Ureter (tissue), 1 donor: ENCODE measurements at regions not wholly inside any gene's neighbourhood (a gene's known extent, or its start where the extent isn't known, plus 50 kb on each side); places are given as distances from the start of the nearest gene placed in this dataset.
"Not testable (repeated sequence)": the region's sequence is repeated elsewhere in the genome, so short reads cannot be mapped to it uniquely, and the experiment has no call there.

Experiments used
- DNase-seq: peaks from one replicate; pipeline ENCODE4 v3.0.0-alpha.2; 2020; ENCODE audit warnings: low spot score
- donor health status: DM: yes; HTN: yes; CAD: no.

- no peak for DNase-seq
Observed at GRCh38 chrX:87236830-87237440, 280.7 kb upstream of the KLHL4 start.

- no peak for DNase-seq
Observed at GRCh38 chrX:87265518-87265917, 252.1 kb upstream of the KLHL4 start.

- DNase-seq, result no peak
Observed at GRCh38 chrX:87272491-87272890, 245.1 kb upstream of the KLHL4 start.

- DNase-seq, result no peak
Observed at GRCh38 chrX:87299563-87300160, 217.9 kb upstream of the KLHL4 start.

DNA sequence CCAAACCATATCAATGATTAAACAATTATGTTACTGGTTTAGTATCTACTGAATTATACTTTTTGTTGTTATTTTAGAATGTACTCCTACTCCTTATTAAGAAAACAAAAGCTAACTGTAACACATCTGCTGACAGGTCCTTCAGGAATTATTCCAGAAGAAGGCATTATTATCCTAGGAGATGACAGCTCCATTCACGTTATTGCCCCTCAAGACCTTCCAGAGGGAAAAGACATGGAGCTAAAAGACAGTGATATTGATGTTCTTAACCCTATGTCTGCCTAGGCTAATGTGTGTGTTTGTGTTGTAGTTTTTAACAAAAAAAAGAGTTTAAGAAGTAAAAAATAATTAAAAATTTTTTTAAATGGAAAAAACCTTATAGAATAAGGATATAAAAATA lies 206.8 kb upstream of the KLHL4 start:
- no peak for DNase-seq

GRCh38 chrX:87327267-87327666 lies 190.3 kb upstream of the KLHL4 start:
- no peak for DNase-seq

GRCh38 chrX:87337267-87337666 lies 180.3 kb upstream of the KLHL4 start:
- no peak for DNase-seq

GRCh38 chrX:87338510-87338909 lies 179.1 kb upstream of the KLHL4 start:
- no peak for DNase-seq

- DNase-seq, result no peak
Observed at GRCh38 chrX:87370865-87371264, 146.7 kb upstream of the KLHL4 start.

DNA sequence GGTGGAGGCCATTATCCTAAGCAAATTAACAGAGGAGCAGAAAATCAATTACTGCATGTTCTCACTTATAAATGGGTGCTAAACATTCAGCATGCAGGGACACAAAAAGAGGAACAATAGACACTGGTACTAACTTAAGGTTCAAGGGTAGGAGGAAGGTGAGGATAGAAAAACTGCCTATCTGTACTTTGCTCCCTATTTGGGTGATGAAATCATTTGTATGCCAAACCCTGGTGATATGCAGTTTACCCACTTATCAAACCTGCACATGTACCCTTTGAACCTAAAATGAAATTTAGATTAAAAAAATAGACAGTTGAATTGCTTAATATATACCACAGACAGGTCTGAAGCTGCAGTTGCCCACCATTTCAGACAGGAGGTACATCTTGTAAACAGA lies 143.3 kb upstream of the KLHL4 start:
- no peak for DNase-seq

GRCh38 chrX:87376896-87377295 lies 140.7 kb upstream of the KLHL4 start:
- DNase-seq, result no peak

GRCh38 chrX:87388381-87388780 lies 129.2 kb upstream of the KLHL4 start:
- DNase-seq, result no peak

DNA sequence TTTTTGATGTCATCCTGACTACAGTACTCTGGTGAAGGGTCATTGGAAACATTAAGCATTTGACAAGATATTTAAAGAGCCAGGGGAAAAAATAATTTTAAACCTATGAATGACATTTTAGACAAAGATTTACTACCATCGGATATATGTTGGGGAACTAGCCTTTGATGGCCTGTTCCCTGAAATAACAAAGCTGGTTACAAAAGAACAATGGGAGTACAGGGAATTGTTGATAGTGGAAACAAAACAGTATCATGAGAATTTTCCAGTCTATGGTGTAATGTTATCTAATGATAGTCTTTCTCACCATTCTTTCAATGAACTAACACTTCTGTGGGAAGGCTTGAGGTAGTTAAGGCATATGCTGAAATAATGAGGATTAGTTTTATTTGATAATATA lies 125.9 kb upstream of the KLHL4 start:
- no peak for DNase-seq

GRCh38 chrX:87392369-87392768 lies 125.2 kb upstream of the KLHL4 start:
- DNase-seq, result no peak

GRCh38 chrX:87397103-87397886 lies 120.3 kb upstream of the KLHL4 start:
- DNase-seq, result no peak

- DNase-seq, result no peak
Observed at GRCh38 chrX:87402256-87402655, 115.3 kb upstream of the KLHL4 start.

- DNase-seq, result no peak
Observed at GRCh38 chrX:87403551-87403950, 114.1 kb upstream of the KLHL4 start.

DNA sequence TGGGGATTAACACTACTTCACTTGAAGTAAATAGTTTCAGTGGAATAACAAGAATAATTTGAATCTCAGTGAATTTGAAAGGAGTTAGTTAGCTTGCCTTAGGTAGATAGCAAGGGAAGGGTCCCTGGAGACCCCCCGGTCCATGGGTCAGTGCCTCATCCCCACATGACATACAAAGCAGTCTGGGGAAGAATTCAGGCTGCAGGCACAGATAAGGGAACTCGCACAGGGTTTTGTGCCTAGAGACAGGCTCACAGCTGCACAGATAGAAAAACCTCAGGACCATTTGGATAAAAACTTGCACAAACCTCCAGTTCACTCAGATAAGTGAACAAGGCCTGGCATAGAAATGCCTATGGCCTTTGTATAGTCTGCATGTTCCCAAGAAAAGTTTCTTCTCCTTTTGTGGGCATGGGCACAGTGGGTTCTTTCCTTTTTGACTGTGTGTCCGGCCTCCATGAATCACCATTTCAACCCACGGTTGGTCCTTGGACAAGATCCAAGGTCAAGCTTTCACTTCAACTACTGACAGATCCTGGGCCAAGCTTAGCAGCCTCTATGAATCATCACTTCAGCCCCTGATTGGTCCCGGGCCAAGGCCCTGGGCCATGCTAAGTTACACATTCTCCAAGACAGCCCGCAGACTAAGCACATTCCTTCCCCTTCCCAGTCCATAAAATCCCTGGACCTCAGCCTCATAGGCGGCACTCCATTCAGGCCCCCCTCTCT lies 108.3 kb upstream of the KLHL4 start:
- peak; percentile 61 for DNase-seq

GRCh38 chrX:87425618-87426017 lies 92.0 kb upstream of the KLHL4 start:
- DNase-seq, result no peak

DNA sequence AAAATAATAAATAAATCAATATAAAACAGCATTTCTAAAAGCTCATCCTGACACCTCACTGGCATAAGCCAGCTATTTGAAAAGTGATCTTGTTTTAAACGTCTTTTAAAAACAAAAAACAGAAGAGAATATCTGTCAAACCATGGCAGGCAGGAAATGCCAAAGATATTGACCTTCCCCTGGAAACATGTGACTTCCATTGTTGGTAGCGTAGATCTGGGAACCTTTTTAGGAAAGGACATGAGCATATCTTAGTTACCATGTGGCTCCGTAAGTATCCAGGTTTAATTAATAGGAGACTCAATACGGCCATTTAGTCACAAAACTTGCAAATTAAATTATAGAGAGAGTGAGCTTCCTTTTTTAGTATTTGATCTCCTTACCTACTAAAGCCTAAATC lies 83.0 kb upstream of the KLHL4 start:
- no peak for DNase-seq

DNA sequence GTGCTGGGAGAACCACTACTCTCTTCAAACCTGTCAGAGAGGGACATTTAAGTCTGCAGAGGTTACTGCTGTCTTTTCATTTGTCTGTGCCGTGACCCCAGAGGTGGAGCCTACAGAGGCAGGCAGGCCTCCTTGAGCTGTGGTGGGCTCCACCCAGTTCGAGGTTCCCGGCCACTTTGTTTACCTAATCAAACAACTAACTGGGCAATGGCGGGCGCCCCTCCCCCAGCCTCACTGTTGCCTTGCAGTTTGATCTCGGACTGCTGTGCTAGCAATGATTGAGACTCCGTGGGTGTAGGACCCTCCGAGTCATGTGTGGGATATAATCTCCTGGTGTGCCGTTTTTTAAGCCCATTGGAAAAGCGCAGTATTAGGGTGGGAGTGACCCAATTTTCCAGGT lies 69.0 kb upstream of the KLHL4 start:
- DNase-seq, result not testable (repeated sequence)

DNA sequence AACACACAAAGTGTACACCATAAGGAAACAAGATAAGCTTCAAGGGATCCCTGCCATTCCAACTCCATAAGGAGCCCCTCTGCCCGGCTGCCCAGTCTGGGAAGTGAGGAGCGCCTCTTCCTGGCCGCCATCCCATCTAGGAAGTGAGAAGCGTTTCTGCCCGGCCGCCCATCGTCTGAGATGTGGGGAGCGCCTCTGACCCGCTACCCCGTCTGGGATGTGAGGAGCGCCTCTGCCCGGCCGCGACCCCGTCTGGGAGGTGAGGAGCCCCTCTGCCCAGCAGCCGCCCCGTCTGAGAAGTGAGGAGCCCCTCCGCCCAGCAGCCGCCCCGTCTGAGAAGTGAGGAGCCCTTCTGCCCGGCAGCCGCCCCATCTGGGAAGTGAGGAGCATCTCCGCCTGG lies 51.8 kb upstream of the KLHL4 start:
- not testable (repeated sequence) for DNase-seq
